Activated naive CD4-positive, alpha-beta T cell treated with anti-CD3 and anti-CD28 coated beads for 36 hours (primary cell): ENCODE measurements at regions not wholly inside any gene's neighbourhood (a gene's known extent, or its start where the extent isn't known, plus 50 kb on each side); places are given as distances from the start of the nearest gene placed in this dataset.
"Not testable (repeated sequence)": the region's sequence is repeated elsewhere in the genome, so short reads cannot be mapped to it uniquely, and the experiment has no call there.

Experiments
- CTCF ChIA-PET: fragments of 350-600 bp; sonication (Branson Sonifier 250); formaldehyde crosslinking; loops from one replicate; lab custom pipeline; 2021; ENCODE audit warnings: antibody characterized with exemption; lab: Charles Lee
- DNase-seq: peaks from one replicate; pipeline ENCODE4 v3.0.0-alpha.2; 2020
- H3K27ac Mint-ChIP-seq: one replicate; pipeline ENCODE4 v1.8.0; 2021; ENCODE audit warnings: mild to moderate bottlenecking, mixed read lengths
- H3K27me3 Mint-ChIP-seq: one replicate; pipeline ENCODE4 v1.8.0; 2021; ENCODE audit warnings: low read depth, mixed read lengths
- H3K36me3 Mint-ChIP-seq: one replicate; pipeline ENCODE4 v1.8.0; 2021; ENCODE audit warnings: low read depth, mixed read lengths
- H3K4me1 Mint-ChIP-seq: one replicate; pipeline ENCODE4 v1.8.0; 2021; ENCODE audit warnings: low read depth, mixed read lengths
- H3K4me3 Mint-ChIP-seq: one replicate; pipeline ENCODE4 v1.8.0; 2021; ENCODE audit warnings: mild to moderate bottlenecking, moderate library complexity, mixed read lengths
- H3K9me3 Mint-ChIP-seq: one replicate; pipeline ENCODE4 v1.8.0; 2021; ENCODE audit warnings: mixed read lengths
- intact Hi-C: fragments of 100-400 bp; cut with micrococcal nuclease; formaldehyde crosslinking; loops from one replicate; pipeline ENCODE4 v1.15.1; 2023

- no peak for DNase-seq
- peaks cover 2% of the 10 kb centered on the region for H3K9me3 Mint-ChIP-seq
- H3K36me3 Mint-ChIP-seq: no peaks in the 10 kb centered on the region
- no peak overlapping the region for H3K27ac Mint-ChIP-seq
- no peak overlapping the region for H3K4me3 Mint-ChIP-seq
- no peaks in the 10 kb centered on the region for H3K4me1 Mint-ChIP-seq
- CTCF ChIA-PET: no interaction called here
- intact Hi-C loops: no loop called here
- peaks cover 13% of the 10 kb centered on the region for H3K27me3 Mint-ChIP-seq
Observed at GRCh38 chr13:23018143-23018542, 162.6 kb upstream of the SGCG start.

GRCh38 chr13:23020246-23020843, 160.4 kb upstream of the SGCG start:
- intact Hi-C loops: loop anchor here (10.0 kb wide), 1 partner anchor 1396 kb away; no protein-coding TSS in a partner anchor

GRCh38 chr13:23021906-23022305, 158.9 kb upstream of the SGCG start:
- Mint-ChIP-seq H3K9me3 (no peaks in the 10 kb centered on the region), H3K36me3 (no peaks in the 10 kb centered on the region), H3K27me3 (peaks cover 11% of the 10 kb centered on the region), H3K27ac (no peak overlapping the region), H3K4me1 (peaks cover 2% of the 10 kb centered on the region), H3K4me3 (no peak overlapping the region)
- intact Hi-C loops: loop anchor here (10.0 kb wide), 1 partner anchor 1397 kb away; no protein-coding TSS in a partner anchor
- DNase-seq: no peak
- CTCF ChIA-PET: interaction anchor here (0.8 kb wide), 1 partner anchor 221 kb away, joined by 3 read pairs; no protein-coding TSS in a partner anchor

More at GRCh38 chr13:23020246-23020843, 160.4 kb upstream of the SGCG start:
- Mint-ChIP-seq H3K4me3 (no peak overlapping the region), H3K9me3 (peaks cover 2% of the 10 kb centered on the region), H3K27me3 (peaks cover 11% of the 10 kb centered on the region), H3K36me3 (no peaks in the 10 kb centered on the region), H3K4me1 (no peaks in the 10 kb centered on the region), H3K27ac (no peak overlapping the region)
- DNase-seq: peak; percentile 48
- CTCF ChIA-PET: interaction anchor here (0.6 to 1.1 kb wide), 7 partner anchors 9 to 1489 kb away, joined by 3 read pairs; no protein-coding TSS in a partner anchor

- DNase-seq: no peak
- Mint-ChIP-seq H3K36me3 (no peaks in the 10 kb centered on the region), H3K27ac (no peak overlapping the region), H3K9me3 (no peaks in the 10 kb centered on the region), H3K27me3 (peaks cover 11% of the 10 kb centered on the region), H3K4me3 (no peak overlapping the region), H3K4me1 (peaks cover 2% of the 10 kb centered on the region)
- intact Hi-C loops: loop anchor here (10.0 kb wide), 1 partner anchor 1398 kb away; no protein-coding TSS in a partner anchor
- CTCF ChIA-PET: no interaction called here
Observed at GRCh38 chr13:23022704-23023103, 158.1 kb upstream of the SGCG start.

- H3K36me3 Mint-ChIP-seq: no peaks in the 10 kb centered on the region
- intact Hi-C loops: loop anchor here (10.0 kb wide), 1 partner anchor 1401 kb away; no protein-coding TSS in a partner anchor
- no peak overlapping the region for H3K4me3 Mint-ChIP-seq
- CTCF ChIA-PET: no interaction called here
- H3K27ac Mint-ChIP-seq: no peak overlapping the region
- peaks cover 2% of the 10 kb centered on the region for H3K4me1 Mint-ChIP-seq
- no peak for DNase-seq
- H3K9me3 Mint-ChIP-seq: no peaks in the 10 kb centered on the region
- H3K27me3 Mint-ChIP-seq: peaks cover 5% of the 10 kb centered on the region
Observed at GRCh38 chr13:23025864-23026608, 154.7 kb upstream of the SGCG start.

- CTCF ChIA-PET: no interaction called here
- Mint-ChIP-seq H3K9me3 (no peaks in the 10 kb centered on the region), H3K27ac (no peak overlapping the region), H3K4me3 (no peak overlapping the region), H3K4me1 (no peaks in the 10 kb centered on the region), H3K36me3 (no peaks in the 10 kb centered on the region), H3K27me3 (no peaks in the 10 kb centered on the region)
- DNase-seq: no peak
- intact Hi-C loops: no loop called here
Observed at GRCh38 chr13:23039266-23039935, 141.4 kb upstream of the SGCG start.

- Mint-ChIP-seq H3K4me1 (no peaks in the 10 kb centered on the region), H3K27ac (no peak overlapping the region), H3K27me3 (no peaks in the 10 kb centered on the region), H3K9me3 (no peaks in the 10 kb centered on the region), H3K36me3 (no peaks in the 10 kb centered on the region), H3K4me3 (no peak overlapping the region)
- DNase-seq: no peak
- CTCF ChIA-PET: no interaction called here
- intact Hi-C loops: no loop called here
Observed at GRCh38 chr13:23042181-23042580, 138.6 kb upstream of the SGCG start.

GRCh38 chr13:23044906-23045305, 135.9 kb upstream of the SGCG start:
- H3K9me3 Mint-ChIP-seq: no peaks in the 10 kb centered on the region
- H3K4me1 Mint-ChIP-seq: no peaks in the 10 kb centered on the region
- intact Hi-C loops: no loop called here
- no peak overlapping the region for H3K27ac Mint-ChIP-seq
- no peaks in the 10 kb centered on the region for H3K27me3 Mint-ChIP-seq
- no peak overlapping the region for H3K4me3 Mint-ChIP-seq
- DNase-seq: no peak
- no peaks in the 10 kb centered on the region for H3K36me3 Mint-ChIP-seq
- CTCF ChIA-PET: no interaction called here

GRCh38 chr13:23050126-23050525, 130.7 kb upstream of the SGCG start:
- no peak overlapping the region for H3K4me3 Mint-ChIP-seq
- H3K36me3 Mint-ChIP-seq: no peaks in the 10 kb centered on the region
- intact Hi-C loops: no loop called here
- H3K27me3 Mint-ChIP-seq: no peaks in the 10 kb centered on the region
- DNase-seq: no peak
- no peak overlapping the region for H3K27ac Mint-ChIP-seq
- no peaks in the 10 kb centered on the region for H3K9me3 Mint-ChIP-seq
- H3K4me1 Mint-ChIP-seq: no peaks in the 10 kb centered on the region
- CTCF ChIA-PET: no interaction called here

- intact Hi-C loops, CTCF ChIA-PET, DNase-seq: not testable (repeated sequence)
Observed at GRCh38 chr13:23053711-23054110, 127.1 kb upstream of the SGCG start.

GRCh38 chr13:23059173-23059572, 121.6 kb upstream of the SGCG start:
- no peak for DNase-seq
- no peak overlapping the region for H3K4me3 Mint-ChIP-seq
- H3K27me3 Mint-ChIP-seq: no peaks in the 10 kb centered on the region
- no peaks in the 10 kb centered on the region for H3K9me3 Mint-ChIP-seq
- no peaks in the 10 kb centered on the region for H3K36me3 Mint-ChIP-seq
- no peak overlapping the region for H3K27ac Mint-ChIP-seq
- CTCF ChIA-PET: no interaction called here
- intact Hi-C loops: no loop called here
- H3K4me1 Mint-ChIP-seq: no peaks in the 10 kb centered on the region

More at GRCh38 chr13:23053711-23054110, 127.1 kb upstream of the SGCG start:
- not testable (repeated sequence) for H3K4me1 Mint-ChIP-seq, H3K9me3 Mint-ChIP-seq, H3K36me3 Mint-ChIP-seq, H3K4me3 Mint-ChIP-seq, H3K27ac Mint-ChIP-seq, H3K27me3 Mint-ChIP-seq

- Mint-ChIP-seq H3K4me3 (no peak overlapping the region), H3K27ac (no peak overlapping the region), H3K36me3 (no peaks in the 10 kb centered on the region), H3K4me1 (no peaks in the 10 kb centered on the region), H3K27me3 (no peaks in the 10 kb centered on the region), H3K9me3 (no peaks in the 10 kb centered on the region)
- CTCF ChIA-PET: interaction anchor here (0.6 kb wide), 1 partner anchor 85 kb away, joined by 3 read pairs; no protein-coding TSS in a partner anchor
- no peak for DNase-seq
- intact Hi-C loops: no loop called here
Observed at GRCh38 chr13:23060959-23061358, 119.8 kb upstream of the SGCG start.
